Vagina (tissue), 2 donors: ENCODE measurements at regions not wholly inside any gene's neighbourhood (a gene's known extent, or its start where the extent isn't known, plus 50 kb on each side); places are given as distances from the start of the nearest gene placed in this dataset.

Experiments used
- POLR2AphosphoS5 ChIP-seq, 2 donors: sonication (generic); formaldehyde crosslinking; IDR thresholded peaks; one replicate each; pipeline ENCODE4 v1.9.0; 2017; ENCODE audit warnings: antibody characterized with exemption in 2 of 2, mild to moderate bottlenecking in 2 of 2, low read depth in 1 of 2; ENCODE audit not compliant: insufficient read depth in 1 of 2
- TF ChIP-seq, protein P1 (sequence below), 3 experiments: fragments of 450-650 bp in 2 of 3; fragments of 200-600 bp in 1 of 3; sonication (generic) in 1 of 3; IDR thresholded peaks; one replicate each; pipeline ENCODE4 v1.5.1; 2017 to 2019; ENCODE audit warnings: antibody characterized with exemption in 3 of 3, mild to moderate bottlenecking in 2 of 3, moderate library complexity in 2 of 3

- TF ChIP-seq POLR2AphosphoS5 (IDR thresholded peaks at IDR 0.05; ENCODE audit: insufficient read depth in 1 of 2, low read depth in 1 of 2) = no peak
- TF ChIP-seq, protein P1, sequence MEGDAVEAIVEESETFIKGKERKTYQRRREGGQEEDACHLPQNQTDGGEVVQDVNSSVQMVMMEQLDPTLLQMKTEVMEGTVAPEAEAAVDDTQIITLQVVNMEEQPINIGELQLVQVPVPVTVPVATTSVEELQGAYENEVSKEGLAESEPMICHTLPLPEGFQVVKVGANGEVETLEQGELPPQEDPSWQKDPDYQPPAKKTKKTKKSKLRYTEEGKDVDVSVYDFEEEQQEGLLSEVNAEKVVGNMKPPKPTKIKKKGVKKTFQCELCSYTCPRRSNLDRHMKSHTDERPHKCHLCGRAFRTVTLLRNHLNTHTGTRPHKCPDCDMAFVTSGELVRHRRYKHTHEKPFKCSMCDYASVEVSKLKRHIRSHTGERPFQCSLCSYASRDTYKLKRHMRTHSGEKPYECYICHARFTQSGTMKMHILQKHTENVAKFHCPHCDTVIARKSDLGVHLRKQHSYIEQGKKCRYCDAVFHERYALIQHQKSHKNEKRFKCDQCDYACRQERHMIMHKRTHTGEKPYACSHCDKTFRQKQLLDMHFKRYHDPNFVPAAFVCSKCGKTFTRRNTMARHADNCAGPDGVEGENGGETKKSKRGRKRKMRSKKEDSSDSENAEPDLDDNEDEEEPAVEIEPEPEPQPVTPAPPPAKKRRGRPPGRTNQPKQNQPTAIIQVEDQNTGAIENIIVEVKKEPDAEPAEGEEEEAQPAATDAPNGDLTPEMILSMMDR (IDR thresholded peaks at IDR 0.05) = no peak
These were observed 69.0 kb upstream of the SMC2 start for GRCh38 chr9:104025104-104025503.
